Ectodermal cell (in vitro differentiated cells): ENCODE measurements at regions not wholly inside any gene's neighbourhood (a gene's known extent, or its start where the extent isn't known, plus 50 kb on each side); places are given as distances from the start of the nearest gene placed in this dataset.

Source experiments
- H3K27ac ChIP-seq: 2 replicates; pipeline ENCODE4 v1.7.0; 2013; ENCODE audit warnings: mild to moderate bottlenecking, low read depth, low read length; ENCODE audit not compliant: insufficient read depth, poor library complexity, severe bottlenecking
- H3K27me3 ChIP-seq: 2 replicates; pipeline ENCODE4 v1.7.0; 2013; ENCODE audit warnings: mild to moderate bottlenecking, low read length; ENCODE audit not compliant: insufficient read depth, control insufficient read depth, poor library complexity, severe bottlenecking
- H3K36me3 ChIP-seq: one replicate; pipeline ENCODE4 v1.7.0; 2013; ENCODE audit warnings: low read length; ENCODE audit not compliant: control insufficient read depth, insufficient read depth
- H3K4me1 ChIP-seq: one replicate; pipeline ENCODE4 v1.7.0; 2013; ENCODE audit warnings: low read length; ENCODE audit not compliant: control insufficient read depth, insufficient read depth
- H3K4me3 ChIP-seq: 2 replicates; pipeline ENCODE4 v1.7.0; 2013; ENCODE audit warnings: low read depth, low read length, control low read depth; ENCODE audit not compliant: insufficient read depth
- H3K9me3 ChIP-seq: 2 replicates; pipeline ENCODE4 v1.7.0; 2013; ENCODE audit warnings: mild to moderate bottlenecking, low read length, moderate library complexity; ENCODE audit not compliant: control insufficient read depth
- WGBS, 2 experiments: methylation state at CpG; one replicate each; pipeline ENCODE4 v1.1.7; 2013; ENCODE audit warnings: missing lambda C conversion rate in 2 of 2; 5-methylcytosine and 5-hydroxymethylcytosine counted together

DNA sequence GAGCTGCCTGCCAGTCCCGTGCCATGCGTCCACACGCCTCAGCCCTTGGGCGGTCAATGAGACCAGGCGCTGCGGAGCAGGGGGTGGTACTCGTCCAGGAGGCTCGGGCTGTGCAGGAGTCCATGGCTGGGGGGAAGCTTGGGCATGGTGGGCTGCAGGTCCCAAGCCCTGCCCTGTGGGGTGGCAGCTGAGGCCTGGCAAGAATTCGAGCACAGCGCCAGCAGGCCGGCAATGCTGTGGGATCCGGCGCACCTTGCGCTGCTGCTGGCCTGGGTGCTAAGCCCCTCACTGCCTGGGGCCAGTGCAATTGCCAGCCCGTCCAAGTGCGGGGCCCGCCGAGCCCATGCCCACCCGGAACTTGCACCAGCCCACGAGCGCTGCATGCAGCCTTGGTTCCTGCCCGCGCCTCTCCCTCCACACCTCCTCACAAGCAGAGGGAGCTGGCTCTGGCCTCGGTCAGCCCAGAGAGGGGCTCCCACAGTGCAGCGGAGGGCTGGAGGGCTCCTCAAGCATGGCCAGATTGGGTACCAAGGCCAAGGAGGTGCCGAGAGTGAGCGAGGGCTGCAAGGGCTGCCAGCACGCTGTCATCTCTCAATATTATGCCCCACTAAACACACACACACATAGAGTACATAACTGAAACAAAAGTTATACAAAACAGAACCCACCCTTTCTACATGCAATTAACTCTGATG is 307.7 kb downstream of the LMO4 start:
- 96% methylated on average over 28 of the region's 28 CpGs for WGBS, 2 experiments

DNA sequence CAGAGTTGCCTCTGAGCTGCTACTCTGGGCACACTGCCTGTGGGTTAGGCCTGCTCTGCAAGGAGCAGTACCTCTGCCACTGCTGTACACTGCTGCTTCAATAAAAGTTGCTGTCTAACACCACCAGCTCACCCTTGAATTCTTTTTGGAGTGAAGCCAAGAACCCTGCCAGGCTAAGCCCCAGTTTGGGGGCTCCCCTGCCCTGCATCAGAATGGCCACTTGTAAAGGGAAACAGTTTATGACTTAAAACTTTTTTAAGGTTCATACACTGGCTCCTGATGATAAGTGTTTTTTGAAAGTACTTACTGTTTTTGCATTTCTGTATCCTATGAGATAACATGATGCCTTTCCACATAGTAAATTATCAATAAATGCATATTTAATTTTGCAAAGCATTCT is 310.0 kb downstream of the LMO4 start:
- Histone ChIP-seq H3K27me3 (no peaks in the 10 kb centered on the region), H3K9me3 (no peaks in the 10 kb centered on the region), H3K4me3 (no peak overlapping the region), H3K36me3 (no peaks in the 10 kb centered on the region), H3K27ac (no peak overlapping the region), H3K4me1 (peaks cover 18% of the 10 kb centered on the region)

More for the DNA sequence above, 307.7 kb downstream of the LMO4 start:
- no peaks in the 10 kb centered on the region for H3K27me3 ChIP-seq
- H3K36me3 ChIP-seq: no peaks in the 10 kb centered on the region
- no peaks in the 10 kb centered on the region for H3K9me3 ChIP-seq
- H3K4me3 ChIP-seq: no peak overlapping the region
- H3K4me1 ChIP-seq: no peaks in the 10 kb centered on the region
- no peak overlapping the region for H3K27ac ChIP-seq

DNA sequence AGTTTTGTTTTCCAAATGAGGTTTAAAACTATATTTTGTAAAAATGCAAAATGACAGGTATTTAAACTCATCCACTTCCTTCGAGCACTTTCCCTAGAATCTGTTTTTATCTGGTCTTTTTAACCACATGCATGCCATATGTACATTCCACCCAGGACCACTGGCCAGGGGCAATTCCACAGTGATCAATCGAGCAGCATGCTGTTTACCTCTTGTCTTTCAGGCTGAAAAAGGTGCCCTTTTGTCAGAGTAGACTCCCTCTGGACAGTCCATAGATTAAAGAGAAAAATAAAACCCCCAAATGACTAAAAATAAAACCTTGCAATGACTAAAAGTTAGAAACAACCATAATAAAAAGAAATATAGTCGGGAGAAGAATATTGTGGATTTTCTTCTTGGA is 313.3 kb downstream of the LMO4 start:
- H3K4me1 ChIP-seq: peaks cover 23% of the 10 kb centered on the region
- no peak overlapping the region for H3K27ac ChIP-seq
- H3K9me3 ChIP-seq: no peaks in the 10 kb centered on the region
- no peak overlapping the region for H3K4me3 ChIP-seq
- H3K27me3 ChIP-seq: no peaks in the 10 kb centered on the region
- WGBS, 2 experiments: 84% methylated on average over 3 of the region's 3 CpGs
- no peaks in the 10 kb centered on the region for H3K36me3 ChIP-seq

DNA sequence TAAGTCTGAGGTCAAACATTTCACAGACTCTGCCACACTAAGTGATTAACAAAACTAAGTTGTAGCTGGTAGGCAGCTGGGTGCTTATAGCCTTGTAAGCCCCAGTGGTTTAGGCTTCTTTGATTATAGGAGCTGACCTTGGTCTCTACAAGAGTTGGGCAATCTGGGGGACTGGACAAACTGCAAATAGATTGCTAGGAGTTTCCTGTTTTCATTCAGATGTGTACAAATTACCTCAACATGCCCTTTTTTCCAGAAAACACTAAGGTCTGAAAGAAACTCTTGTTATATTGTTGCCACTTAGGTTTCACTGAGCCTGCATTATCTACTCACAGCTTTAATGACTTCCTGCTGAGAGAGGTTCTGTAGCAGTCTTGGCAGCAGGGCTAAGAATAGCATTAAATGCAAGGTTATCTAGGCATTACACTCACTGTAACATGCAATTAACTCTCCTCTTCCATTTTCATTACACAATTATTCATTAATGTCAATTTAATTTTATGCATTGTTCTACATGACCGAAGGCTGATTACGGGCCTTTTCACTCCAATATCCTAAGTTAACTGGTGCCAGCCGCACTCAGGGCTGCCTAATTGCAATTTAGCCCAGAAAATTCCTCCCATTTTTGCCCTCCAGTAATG is 314.0 kb downstream of the LMO4 start:
- Histone ChIP-seq H3K4me1 (peaks cover 23% of the 10 kb centered on the region), H3K9me3 (no peaks in the 10 kb centered on the region), H3K27me3 (no peaks in the 10 kb centered on the region), H3K27ac (no peak overlapping the region), H3K4me3 (no peak overlapping the region), H3K36me3 (no peaks in the 10 kb centered on the region)
- 56 to 70% methylated on average over 3 of the region's 3 CpGs for WGBS, 2 experiments

DNA sequence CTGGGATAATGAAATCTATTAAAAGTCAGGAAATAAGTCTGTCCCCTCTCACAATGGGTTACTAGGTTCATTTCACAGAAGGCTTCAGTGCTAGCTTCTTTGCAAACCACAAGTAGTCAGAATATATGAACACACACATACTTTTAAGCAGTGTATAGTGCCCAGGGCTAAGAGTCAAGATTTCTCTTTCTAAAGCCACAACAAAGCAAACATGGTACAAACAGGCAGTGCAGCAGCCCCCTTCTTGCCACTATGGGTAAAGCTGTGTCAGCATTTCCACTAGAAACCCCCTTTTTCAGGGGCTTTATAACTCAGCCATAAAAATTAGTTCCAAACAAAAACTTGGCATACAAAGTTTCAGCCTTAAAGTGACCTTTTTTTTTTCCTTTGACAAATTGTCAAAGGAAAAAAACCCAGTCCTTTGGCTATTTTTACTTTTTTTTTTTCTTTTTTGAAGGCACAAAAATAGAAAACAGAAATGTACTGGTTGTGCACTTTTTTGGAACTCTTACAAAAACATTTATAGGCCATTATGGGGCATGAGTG is 315.4 kb downstream of the LMO4 start:
- H3K4me1 ChIP-seq: peaks cover 23% of the 10 kb centered on the region
- H3K4me3 ChIP-seq: no peak overlapping the region
- H3K27me3 ChIP-seq: no peaks in the 10 kb centered on the region
- no peak overlapping the region for H3K27ac ChIP-seq
- no peaks in the 10 kb centered on the region for H3K36me3 ChIP-seq
- H3K9me3 ChIP-seq: no peaks in the 10 kb centered on the region

DNA sequence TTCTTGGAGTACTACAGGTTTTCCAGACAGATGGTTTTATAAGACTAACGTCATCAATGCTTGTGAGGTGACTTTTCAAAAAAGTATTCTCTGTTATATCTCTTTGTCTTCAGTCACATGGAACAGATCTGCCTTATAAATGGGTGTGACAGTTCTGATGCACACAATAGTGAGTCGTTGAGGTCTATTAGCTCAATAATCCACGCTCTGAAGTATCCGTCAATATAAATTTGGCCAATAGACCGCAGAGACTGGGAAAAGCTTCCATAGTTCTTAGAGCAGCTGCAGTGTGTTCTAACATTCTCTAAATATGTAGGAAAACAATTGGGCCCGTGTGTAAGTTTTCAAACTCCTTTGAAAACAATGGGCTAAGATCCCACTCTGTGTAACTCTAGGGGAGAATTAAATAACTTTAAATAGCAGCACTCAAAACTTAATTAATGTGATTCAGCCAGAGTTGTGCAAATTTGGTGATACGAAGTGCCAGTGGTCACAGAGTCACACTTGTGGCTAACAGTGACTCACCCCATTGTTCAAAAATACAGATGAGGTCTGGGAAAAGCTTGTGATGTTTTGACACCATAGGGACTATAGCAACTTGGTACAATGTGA is 316.0 kb downstream of the LMO4 start:
- H3K27me3 ChIP-seq: no peaks in the 10 kb centered on the region
- no peak overlapping the region for H3K27ac ChIP-seq
- no peaks in the 10 kb centered on the region for H3K9me3 ChIP-seq
- no peaks in the 10 kb centered on the region for H3K36me3 ChIP-seq
- WGBS, 2 experiments: 85 to 89% methylated on average over 7 of the region's 7 CpGs
- peaks cover 23% of the 10 kb centered on the region for H3K4me1 ChIP-seq
- H3K4me3 ChIP-seq: no peak overlapping the region

DNA sequence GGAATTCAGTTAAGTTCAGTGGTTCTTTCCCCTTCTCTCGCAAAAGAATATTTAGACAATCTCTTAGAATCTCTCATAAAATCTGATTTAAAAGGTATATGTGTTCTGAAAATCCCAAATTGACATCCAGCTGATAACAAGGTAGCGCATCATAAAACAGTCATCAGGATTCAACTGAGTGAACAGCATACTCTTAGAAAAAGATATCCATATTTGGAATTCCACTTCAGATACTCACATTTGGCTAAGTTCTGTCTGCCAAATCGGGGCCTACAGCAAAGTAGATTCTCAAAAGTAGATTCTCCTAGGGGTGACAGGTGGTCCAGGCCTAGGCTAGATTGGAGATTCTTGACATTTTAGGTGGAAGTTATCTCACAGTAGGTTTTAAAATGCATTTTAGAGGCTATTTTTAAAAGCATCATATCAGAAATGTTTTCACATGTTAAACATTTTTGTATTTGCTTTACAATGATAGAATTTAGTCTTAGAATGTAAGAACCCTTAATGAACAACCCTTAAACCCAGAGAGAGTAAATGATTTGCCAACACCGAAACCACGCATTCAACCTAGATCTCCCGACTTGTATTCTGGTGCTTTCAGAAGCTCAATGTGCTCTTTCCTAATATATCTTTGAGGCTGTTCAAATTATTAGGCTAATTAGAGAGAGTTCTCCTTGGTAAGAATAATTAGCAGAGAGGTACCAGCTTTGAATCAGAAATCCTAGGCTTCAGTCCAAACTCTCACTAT is 318.9 kb downstream of the LMO4 start:
- WGBS, 2 experiments: 95 to 100% methylated on average over 5 to 6 of the region's 6 CpGs
- H3K4me3 ChIP-seq: no peak overlapping the region
- no peaks in the 10 kb centered on the region for H3K27me3 ChIP-seq
- peaks cover 15% of the 10 kb centered on the region for H3K4me1 ChIP-seq
- no peak overlapping the region for H3K27ac ChIP-seq
- H3K36me3 ChIP-seq: no peaks in the 10 kb centered on the region
- H3K9me3 ChIP-seq: no peaks in the 10 kb centered on the region

DNA sequence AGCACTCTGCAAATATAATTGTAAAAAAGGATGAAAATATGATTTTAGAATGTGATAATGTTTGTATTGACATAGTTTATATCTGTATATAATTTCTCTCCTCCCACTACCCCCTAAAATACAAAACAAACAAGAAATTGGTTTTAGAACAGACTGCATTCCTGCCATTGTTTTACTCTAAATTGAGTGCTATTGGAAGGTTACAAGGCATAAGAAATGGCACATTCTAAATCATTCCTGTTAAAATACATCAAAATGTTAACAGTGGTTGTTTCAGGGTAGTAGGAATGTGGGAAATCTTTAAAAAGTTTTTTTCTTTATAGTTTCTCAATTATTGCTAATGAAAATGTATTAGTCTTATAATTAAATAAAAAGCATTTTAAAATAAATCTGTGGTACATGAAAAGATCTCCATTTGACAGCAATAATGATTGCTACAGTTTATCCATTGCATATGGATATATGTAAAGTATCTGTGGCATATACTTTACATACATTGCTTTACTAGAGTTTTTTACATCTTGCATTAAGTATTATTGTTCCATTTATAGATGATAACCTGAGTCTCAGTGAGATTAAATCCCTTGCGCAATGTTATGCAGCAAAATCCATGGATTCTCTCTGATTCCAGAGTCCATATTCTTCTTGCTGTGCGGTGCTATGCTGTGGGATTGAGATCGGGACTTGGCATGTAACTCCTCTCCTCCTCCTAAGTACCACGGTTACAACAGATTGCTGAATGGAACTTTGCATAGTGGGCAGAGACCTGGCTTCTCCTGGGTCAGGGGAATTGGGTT is 319.8 kb downstream of the LMO4 start:
- no peaks in the 10 kb centered on the region for H3K27me3 ChIP-seq
- H3K4me1 ChIP-seq: peaks cover 7% of the 10 kb centered on the region
- H3K27ac ChIP-seq: no peak overlapping the region
- H3K4me3 ChIP-seq: no peak overlapping the region
- H3K9me3 ChIP-seq: no peaks in the 10 kb centered on the region
- WGBS, 2 experiments: 92 to 96% methylated on average over 4 of the region's 4 CpGs
- H3K36me3 ChIP-seq: no peaks in the 10 kb centered on the region

DNA sequence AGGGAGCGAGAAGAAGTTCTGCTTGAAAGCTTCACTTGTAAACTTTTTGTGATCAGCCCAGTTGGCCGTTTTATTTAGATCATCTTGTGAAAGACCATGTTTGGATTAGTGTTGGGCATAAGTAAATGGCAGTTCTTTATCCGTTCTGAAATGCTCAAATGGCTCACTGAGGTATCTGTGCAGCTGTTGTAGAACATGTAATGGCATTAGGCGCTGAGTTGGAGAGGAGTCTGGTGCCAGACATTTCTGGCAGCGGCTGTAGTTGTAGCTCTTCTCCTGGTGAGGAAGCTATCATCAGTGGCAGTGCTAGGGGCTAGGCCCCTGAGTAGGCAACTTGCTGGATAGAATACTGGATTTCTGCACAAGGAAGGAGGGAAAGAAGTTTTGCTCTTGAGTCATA is 321.6 kb downstream of the LMO4 start:
- WGBS, 2 experiments: 93 to 95% methylated on average over 5 of the region's 5 CpGs
- no peak overlapping the region for H3K4me3 ChIP-seq
- H3K36me3 ChIP-seq: no peaks in the 10 kb centered on the region
- H3K27me3 ChIP-seq: no peaks in the 10 kb centered on the region
- no peak overlapping the region for H3K27ac ChIP-seq
- H3K9me3 ChIP-seq: no peaks in the 10 kb centered on the region
- H3K4me1 ChIP-seq: no peaks in the 10 kb centered on the region
